HepG2 (cell line): ENCODE measurements at regions not wholly inside any gene's neighbourhood (a gene's known extent, or its start where the extent isn't known, plus 50 kb on each side); places are given as distances from the start of the nearest gene placed in this dataset.
"Not testable (repeated sequence)": the region's sequence is repeated elsewhere in the genome, so short reads cannot be mapped to it uniquely, and the experiment has no call there.

Source experiments
- ATAC-seq: fragments of 200-7000 bp; cut with Tn5 transposase; 3 replicates; pipeline ENCODE4 v1.9.1; 2020; ENCODE audit warnings: mild to moderate bottlenecking, moderate library complexity
- BruUV-seq: library from RNA; stranded (reverse); fragments of 400-500 nt; replicated peaks from 2 replicates; lab custom pipeline; 2021; lab: Mats Ljungman, UMichigan
- CTCF ChIA-PET: fragments of 300-600 bp; formaldehyde crosslinking; extraction: SDS; loops from one replicate; lab custom pipeline; 2021; ENCODE audit warnings: low total read pairs, inconsistent platforms, low intra/inter-chr PET ratio; lab: Yijun Ruan, JAX
- POLR2A ChIA-PET: fragments of 350-600 bp; sonication (Branson Sonifier 250); formaldehyde crosslinking; loops from one replicate; lab custom pipeline; 2020; ENCODE audit warnings: antibody characterized with exemption, inconsistent platforms; lab: Yijun Ruan, JAX
- DNase-seq: peaks from one replicate; pipeline ENCODE4 v3.0.0-alpha.2; 2015; ENCODE audit warnings: low spot score
- FAIRE-seq: peaks from 3 replicates; lab custom pipeline; 2011; peaks lifted over from hg19 to GRCh38; lab: Jason Lieb, UNC
- H2AFZ ChIP-seq: one replicate; pipeline ENCODE4 v1.6.1; 2011; ENCODE audit warnings: low read length, inconsistent platforms
- H3K27ac ChIP-seq: fragments of 300-600 bp; 3 replicates; pipeline ENCODE4 v1.8.0; 2011; ENCODE audit warnings: mixed run types, mild to moderate bottlenecking, mixed read lengths, low read length, inconsistent platforms; ENCODE audit not compliant: insufficient read depth; ENCODE audit errors: extremely low read length
- H3K27me3 ChIP-seq, 2 experiments: fragments of 200-600 bp in 1 of 2; 2 replicates in 1 of 2; 3 replicates in 1 of 2; pipeline versions ENCODE4 v1.6.0 to v1.8.0; 2011; ENCODE audit warnings: low read length in 2 of 2, mild to moderate bottlenecking in 2 of 2, moderate library complexity in 2 of 2, inconsistent platforms in 1 of 2; ENCODE audit not compliant: insufficient read depth in 2 of 2, control insufficient read depth in 1 of 2
- H3K36me3 ChIP-seq, 2 experiments: fragments of 200-600 bp in 1 of 2; replicated peaks in 1 of 2; 2 replicates in 1 of 2; 3 replicates in 1 of 2; pipeline versions ENCODE4 v1.5.1 to v1.8.0; 2011; ENCODE audit warnings: low read length in 2 of 2, inconsistent platforms in 1 of 2; ENCODE audit not compliant: insufficient read depth in 2 of 2, control insufficient read depth in 1 of 2
- H3K4me1 ChIP-seq: 2 replicates; pipeline ENCODE4 v1.5.1; 2012; ENCODE audit warnings: low read length, inconsistent platforms; ENCODE audit not compliant: insufficient read depth
- H3K4me2 ChIP-seq: 2 replicates; pipeline ENCODE4 v1.6.0; 2011; ENCODE audit warnings: low read depth, low read length, inconsistent platforms
- H3K4me3 ChIP-seq, 3 experiments: fragments of 200-600 bp in 1 of 3; sonication (generic), shearing (Covaris generic) in 1 of 3; replicated peaks in 1 of 3; 2 replicates each; pipeline ENCODE4 v1.5.1; 2011 to 2016; ENCODE audit warnings: low read length in 3 of 3, inconsistent platforms in 2 of 3, low read depth in 2 of 3, mild to moderate bottlenecking in 2 of 3, control low read depth in 1 of 3, mixed read lengths in 1 of 3; ENCODE audit not compliant: insufficient read depth in 1 of 3
- H3K79me2 ChIP-seq: one replicate; pipeline ENCODE4 v1.6.1; 2011; ENCODE audit warnings: low read length, inconsistent platforms; ENCODE audit not compliant: insufficient read depth
- H3K9ac ChIP-seq: 2 replicates; pipeline ENCODE4 v1.6.0; 2011; ENCODE audit warnings: mild to moderate bottlenecking, low read depth, low read length, inconsistent platforms; ENCODE audit not compliant: insufficient read depth
- H3K9me3 ChIP-seq: 2 replicates; pipeline ENCODE4 v1.5.1; 2012; ENCODE audit warnings: mild to moderate bottlenecking, low read length
- H4K20me1 ChIP-seq: 2 replicates; pipeline ENCODE4 v1.6.0; 2011; ENCODE audit warnings: inconsistent platforms, mild to moderate bottlenecking, low read length, moderate library complexity; ENCODE audit not compliant: insufficient read depth
- CTCF ChIP-seq: sonication (generic); formaldehyde crosslinking; IDR thresholded peaks from 2 replicates; pipeline ENCODE4 v1.5.0; 2020; ENCODE audit warnings: mild to moderate bottlenecking, missing genetic modification reagents, moderate library complexity
- FOXC1 ChIP-seq: sonication (generic); formaldehyde crosslinking; IDR thresholded peaks from 2 replicates; pipeline ENCODE4 v1.8.0; 2022; ENCODE audit warnings: mild to moderate bottlenecking, missing genetic modification reagents, borderline replicate concordance
- HMGXB4 ChIP-seq, 2 experiments: sonication (generic) in 1 of 2; formaldehyde crosslinking in 1 of 2; IDR thresholded peaks; 2 replicates each; pipeline versions ENCODE4 v1.4.0 to v1.6.1; 2018 to 2020; ENCODE audit warnings: missing genetic modification reagents in 2 of 2, borderline replicate concordance in 1 of 2, low read depth in 1 of 2, mild to moderate bottlenecking in 1 of 2, missing biosample characterization in 1 of 2
- MEIS2 ChIP-seq: sonication (generic); formaldehyde crosslinking; IDR thresholded peaks from 2 replicates; pipeline ENCODE4 v1.9.0; 2021; ENCODE audit warnings: mild to moderate bottlenecking, missing genetic modification reagents
- SMC3 ChIP-seq: IDR thresholded peaks from 2 replicates; pipeline ENCODE4 v1.6.1; 2011; ENCODE audit warnings: low read length, improper control_type of control experiment
- STAG1 ChIP-seq: sonication (generic); formaldehyde crosslinking; IDR thresholded peaks from 2 replicates; pipeline ENCODE4 v1.4.0; 2020; ENCODE audit warnings: missing genetic modification reagents
- ZMYM4 ChIP-seq: sonication (generic); formaldehyde crosslinking; IDR thresholded peaks from 2 replicates; pipeline ENCODE4 v1.8.1; 2023; ENCODE audit warnings: mild to moderate bottlenecking, missing genetic modification reagents
- ZNF547 ChIP-seq: sonication (generic); formaldehyde crosslinking; IDR thresholded peaks from 2 replicates; pipeline ENCODE4 v1.5.1; 2020; ENCODE audit warnings: mild to moderate bottlenecking, missing genetic modification reagents
- ZNF574 ChIP-seq: sonication (generic); formaldehyde crosslinking; IDR thresholded peaks from 2 replicates; pipeline ENCODE4 v1.4.0; 2020; ENCODE audit warnings: missing genetic modification reagents
- ZNF687 ChIP-seq: sonication (generic); formaldehyde crosslinking; IDR thresholded peaks from 2 replicates; pipeline ENCODE4 v1.5.1; 2020; ENCODE audit warnings: mild to moderate bottlenecking, missing genetic modification reagents, moderate library complexity
- ZNF772 ChIP-seq: sonication (generic); formaldehyde crosslinking; IDR thresholded peaks from 2 replicates; pipeline ENCODE4 v1.5.0; 2020; ENCODE audit warnings: mild to moderate bottlenecking, missing genetic modification reagents
- ZSCAN31 ChIP-seq: sonication (generic); formaldehyde crosslinking; IDR thresholded peaks from 2 replicates; pipeline ENCODE4 v1.5.0; 2020; ENCODE audit warnings: low read depth, mild to moderate bottlenecking, missing genetic modification reagents
- WGBS: methylation state at CpG from one replicate; pipeline ENCODE4 v1.1.6; 2017; ENCODE audit warnings: low lambda C conversion rate; 5-methylcytosine and 5-hydroxymethylcytosine counted together
- in situ Hi-C: cut with HindIII; loops from 2 replicates; pipeline ENCODE4 v1.10.0; 2017; ENCODE audit warnings: low pct_unique_long_range_greater_than_20kb; ENCODE audit not compliant: extremely low pct_ligation_motif_present
- intact Hi-C: fragments of 100-400 bp; cut with micrococcal nuclease; formaldehyde crosslinking; loops from one replicate; pipeline ENCODE4 v1.10.0; 2022; ENCODE audit not compliant: unreplicated experiment

- not testable (repeated sequence) for H3K27me3 ChIP-seq
- peak; percentile 64 for TF ChIP-seq STAG1 (CRISPR knock-in tag)
- TF ChIP-seq FOXC1 (CRISPR knock-in tag) = peak; percentile 36; the same call in 1 of the 2 replicates
- peak; percentile 49; the same call in 1 of the 2 replicates for TF ChIP-seq ZMYM4
- peak; percentile 71 for TF ChIP-seq CTCF (CRISPR knock-in tag)
- peak in 1 of 2 experiments; percentile 63; a peak in 1 of 4 replicates for TF ChIP-seq HMGXB4 (CRISPR knock-in tag; IDR thresholded peaks at IDR 0.05; ENCODE audit: borderline replicate concordance in 1 of 2, low read depth in 1 of 2)
- TF ChIP-seq MEIS2 (CRISPR knock-in tag) = 0 out of 2 replicates have a peak, but pooled peaks have one; percentile 36
- peak; percentile 28 for TF ChIP-seq ZNF687 (CRISPR knock-in tag)
- 0 out of 2 replicates have a peak, but pooled peaks have one; percentile 33 for TF ChIP-seq ZNF547 (CRISPR knock-in tag)
- TF ChIP-seq SMC3 = 0 out of 2 replicates have a peak, but pooled peaks have one; percentile 21
- TF ChIP-seq ZSCAN31 (CRISPR knock-in tag) = 0 out of 2 replicates have a peak, but pooled peaks have one; percentile 22
- TF ChIP-seq ZNF772 = 0 out of 2 replicates have a peak, but pooled peaks have one; percentile 50
- TF ChIP-seq ZNF574 (CRISPR knock-in tag) = peak; percentile 25; the same call in 1 of the 2 replicates
- TF ChIP-seq, all 625 proteins: peak for 12; not testable (repeated sequence) for 613
- H3K4me1 ChIP-seq, intact Hi-C loops, H3K79me2 ChIP-seq, H2AFZ ChIP-seq, H4K20me1 ChIP-seq, FAIRE-seq, H3K9ac ChIP-seq, H3K27ac ChIP-seq, H3K9me3 ChIP-seq, BruUV-seq, DNase-seq, H3K36me3 ChIP-seq: not testable (repeated sequence)
- H3K4me3 ChIP-seq = peak overlapping the region in 1 of 3 experiments; percentile 28; a peak in 1 of 6 replicates
- POLR2A ChIA-PET = interaction anchor here (1.6 to 1.8 kb wide), 2 partner anchors 17 to 75 kb away, joined by 5 to 7 read pairs; partner anchors contain the start of gene TRIM27
- H3K4me2 ChIP-seq = peak overlapping the region; percentile 61
- CTCF ChIA-PET = interaction anchor here (1.8 kb wide), 1 partner anchor 169 kb away, joined by 8 read pairs; no protein-coding TSS in a partner anchor
- WGBS = 27% methylated on average over 6 of the region's 7 CpGs
- in situ Hi-C loops = loop anchor here (25.0 kb wide), 1 partner anchor 739 kb away; the partner anchor contains the start of gene OR2H2
- ATAC-seq = peak; percentile 58
These were observed 75.0 kb downstream of the TRIM27 start for GRCh38 chr6:28848756-28849155.
